RKO (cell line): ENCODE measurements at regions not wholly inside any gene's neighbourhood (a gene's known extent, or its start where the extent isn't known, plus 50 kb on each side); places are given as distances from the start of the nearest gene placed in this dataset.
A peak's percentile ranks its signal among the peaks of the same experiment; 100 is the strongest.
"Not testable (repeated sequence)": the region's sequence is repeated elsewhere in the genome, so short reads cannot be mapped to it uniquely, and the experiment has no call there.

Source experiments
- DNase-seq: peaks from one replicate; pipeline ENCODE4 v3.0.0-alpha.2; 2016; ENCODE audit warnings: low spot score

- DNase-seq, result no peak
Observed at GRCh38 chr13:42484386-42484785, 89.6 kb upstream of the TNFSF11 start.

GRCh38 chr13:42485272-42485671 lies 88.7 kb upstream of the TNFSF11 start:
- DNase-seq, result no peak

DNA sequence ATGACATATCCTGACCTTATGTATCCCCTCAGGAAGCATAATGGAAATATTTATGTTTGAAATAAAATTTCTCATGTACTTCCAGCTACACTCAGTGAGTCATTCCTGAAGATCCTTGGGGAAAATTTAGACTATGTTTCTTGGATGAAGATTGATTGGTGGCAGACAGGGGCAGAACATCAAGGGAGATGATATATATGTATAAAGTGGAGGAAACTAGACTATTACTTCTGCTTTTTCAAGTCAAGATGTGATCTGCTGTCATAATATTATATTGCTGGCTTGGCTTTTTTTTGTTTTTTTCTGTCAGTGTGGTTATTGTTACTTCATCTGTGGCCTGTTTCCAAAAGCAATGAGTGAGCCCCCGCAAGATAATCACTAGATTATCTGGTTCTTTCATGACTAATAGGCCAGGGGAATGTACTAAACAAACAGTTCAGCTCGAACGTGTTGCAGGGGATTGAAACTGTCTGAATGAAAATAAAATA lies 87.2 kb upstream of the TNFSF11 start:
- no peak for DNase-seq

DNA sequence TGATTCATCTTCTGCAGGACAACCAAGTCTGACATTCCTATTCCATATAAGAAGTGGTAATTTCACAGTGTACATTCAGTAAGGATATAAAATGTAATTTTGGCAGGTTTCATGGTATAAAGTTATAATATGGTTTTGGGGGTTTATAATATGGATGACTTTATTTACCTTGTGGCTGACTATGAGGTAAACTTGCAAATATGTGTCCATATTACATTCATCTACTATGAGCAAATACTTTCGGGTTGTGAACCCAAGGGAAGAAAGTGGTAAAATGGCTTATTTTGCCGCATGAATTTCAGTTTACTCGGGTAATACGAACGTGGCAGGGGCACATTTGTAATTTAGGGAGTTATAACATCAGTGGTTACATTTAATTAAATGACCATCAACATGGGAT lies 86.7 kb upstream of the TNFSF11 start:
- DNase-seq, result no peak

- no peak for DNase-seq
Observed at GRCh38 chr13:42490676-42491075, 83.3 kb upstream of the TNFSF11 start.

- no peak for DNase-seq
Observed at GRCh38 chr13:42492372-42492920, 81.5 kb upstream of the TNFSF11 start.

GRCh38 chr13:42494157-42494556 lies 79.8 kb upstream of the TNFSF11 start:
- DNase-seq, result no peak

GRCh38 chr13:42495255-42495654 lies 78.7 kb upstream of the TNFSF11 start:
- no peak for DNase-seq

- DNase-seq, result no peak
Observed at GRCh38 chr13:42495751-42496150, 78.2 kb upstream of the TNFSF11 start.

DNA sequence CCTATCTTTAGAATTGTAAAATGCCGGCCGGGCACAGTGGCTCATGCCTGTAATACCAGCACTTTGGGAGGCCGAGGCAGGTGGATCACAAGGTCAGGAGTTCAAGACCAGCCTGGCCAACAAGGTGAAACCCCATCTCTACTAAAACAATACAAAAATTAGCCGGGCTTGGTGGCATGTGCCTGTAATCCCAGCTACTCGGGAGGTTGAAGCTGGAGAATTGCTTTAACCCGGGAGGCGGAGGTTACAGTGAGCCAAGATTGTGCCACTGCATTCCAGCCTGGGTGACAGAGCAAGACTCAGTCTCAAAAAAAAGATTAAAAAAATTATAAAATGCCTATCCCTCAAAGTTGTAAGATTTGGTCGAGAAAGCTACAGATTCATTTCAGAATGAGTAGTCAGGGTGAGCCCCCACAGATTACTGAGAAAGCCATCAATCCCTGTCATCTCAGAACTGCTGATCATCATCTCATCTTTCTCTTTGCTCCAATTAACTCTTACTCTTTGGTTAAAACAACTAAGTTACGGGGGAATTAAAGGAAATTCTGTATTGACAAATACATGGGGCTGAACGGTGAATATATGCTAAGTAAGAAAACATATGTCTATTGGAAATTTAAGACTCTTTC lies 76.9 kb upstream of the TNFSF11 start:
- not testable (repeated sequence) for DNase-seq

GRCh38 chr13:42497798-42498197 lies 76.2 kb upstream of the TNFSF11 start:
- DNase-seq, result peak; percentile 64

- DNase-seq, result no peak
Observed at GRCh38 chr13:42498521-42498920, 75.4 kb upstream of the TNFSF11 start.
